DMS 273 (cell line): ENCODE measurements at regions not wholly inside any gene's neighbourhood (a gene's known extent, or its start where the extent isn't known, plus 50 kb on each side); places are given as distances from the start of the nearest gene placed in this dataset.

Experiments
- DNase-seq: peaks from one replicate; lab custom pipeline; 2025; ENCODE audit not compliant: unreplicated experiment; lab: John Stamatoyannopoulos, UW

GRCh38 chr2:123915380-123915779 lies 109.7 kb upstream of the CNTNAP5 start:
- no peak for DNase-seq

DNA sequence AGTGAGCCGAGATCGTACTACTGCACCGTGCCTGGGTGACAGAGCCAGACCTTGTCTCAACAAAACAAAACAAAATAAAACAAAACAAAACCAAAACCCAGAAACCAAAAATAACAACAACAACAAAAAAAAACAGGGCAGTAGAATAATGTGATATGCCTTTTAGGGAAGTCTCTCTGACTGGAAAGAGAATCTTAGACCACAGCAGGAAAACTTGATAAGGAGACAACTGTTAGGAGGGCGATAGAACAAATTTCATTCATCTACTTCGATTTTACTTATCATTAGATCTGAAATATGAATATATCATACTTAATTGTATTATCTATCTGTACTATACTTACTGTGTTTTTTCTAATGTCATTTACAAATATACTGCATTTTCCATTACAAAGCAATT lies 109.0 kb upstream of the CNTNAP5 start:
- DNase-seq: no peak

GRCh38 chr2:123916531-123916930 lies 108.6 kb upstream of the CNTNAP5 start:
- DNase-seq: peak; percentile 40

GRCh38 chr2:123917241-123917640 lies 107.8 kb upstream of the CNTNAP5 start:
- no peak for DNase-seq

DNA sequence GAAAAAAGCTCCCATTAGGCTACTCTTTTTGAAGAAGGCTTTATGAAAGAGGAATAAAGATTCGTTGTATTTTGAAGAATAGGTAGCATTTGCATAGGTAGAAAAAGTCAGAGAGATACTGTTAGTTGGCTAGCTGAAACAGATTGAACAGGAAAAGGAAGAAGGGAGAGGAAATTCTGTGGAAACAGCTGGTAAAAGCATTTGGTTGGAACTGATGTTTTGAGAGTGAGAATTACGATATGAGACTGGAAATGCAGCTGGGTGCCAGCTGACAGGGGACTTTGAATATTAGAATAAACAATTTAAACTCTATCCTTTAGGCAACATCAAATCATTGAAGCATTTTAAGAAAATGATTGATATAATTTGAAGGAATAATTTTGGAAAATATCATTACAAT lies 96.7 kb upstream of the CNTNAP5 start:
- DNase-seq: no peak

- no peak for DNase-seq
These were observed 89.7 kb upstream of the CNTNAP5 start for GRCh38 chr2:123935405-123935804.

- no peak for DNase-seq
These were observed 71.2 kb upstream of the CNTNAP5 start for GRCh38 chr2:123953846-123954245.

DNA sequence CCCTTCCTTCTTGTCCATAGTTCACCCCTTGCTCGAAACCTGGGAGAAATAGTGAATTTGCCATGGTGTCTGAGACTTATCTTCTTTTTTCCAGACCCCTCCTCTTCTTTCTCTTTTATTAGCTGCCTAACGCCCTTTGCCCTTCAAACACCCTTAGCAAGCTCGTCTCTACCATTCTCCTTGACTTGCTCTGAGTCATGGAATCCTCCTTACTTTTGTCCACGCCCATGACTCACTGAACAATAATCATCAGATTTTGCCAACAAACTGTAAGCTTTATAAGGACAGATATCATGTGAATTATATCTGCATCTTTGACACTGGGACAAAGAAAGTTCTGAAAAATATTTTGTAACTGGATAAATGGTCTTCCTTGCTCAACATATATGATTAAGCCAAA lies 67.1 kb upstream of the CNTNAP5 start:
- no peak for DNase-seq

DNA sequence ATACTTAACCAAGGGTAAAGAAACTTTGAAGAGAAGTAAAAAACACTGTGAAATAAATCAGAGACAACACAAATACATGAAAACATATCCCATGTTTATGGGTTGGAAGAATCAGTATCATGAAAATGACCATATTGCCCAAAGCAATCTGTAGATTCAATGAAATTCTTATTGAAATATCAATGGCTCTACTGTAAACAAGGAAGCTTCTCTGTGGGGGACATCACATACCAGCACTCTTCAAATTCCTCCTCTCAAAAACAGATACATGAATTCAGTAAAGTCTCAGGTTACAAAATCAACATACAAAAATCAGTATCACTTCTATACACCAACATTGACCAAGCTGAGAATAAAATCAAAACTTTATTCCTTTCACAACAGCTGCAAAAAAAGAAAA lies 63.5 kb upstream of the CNTNAP5 start:
- no peak for DNase-seq

DNA sequence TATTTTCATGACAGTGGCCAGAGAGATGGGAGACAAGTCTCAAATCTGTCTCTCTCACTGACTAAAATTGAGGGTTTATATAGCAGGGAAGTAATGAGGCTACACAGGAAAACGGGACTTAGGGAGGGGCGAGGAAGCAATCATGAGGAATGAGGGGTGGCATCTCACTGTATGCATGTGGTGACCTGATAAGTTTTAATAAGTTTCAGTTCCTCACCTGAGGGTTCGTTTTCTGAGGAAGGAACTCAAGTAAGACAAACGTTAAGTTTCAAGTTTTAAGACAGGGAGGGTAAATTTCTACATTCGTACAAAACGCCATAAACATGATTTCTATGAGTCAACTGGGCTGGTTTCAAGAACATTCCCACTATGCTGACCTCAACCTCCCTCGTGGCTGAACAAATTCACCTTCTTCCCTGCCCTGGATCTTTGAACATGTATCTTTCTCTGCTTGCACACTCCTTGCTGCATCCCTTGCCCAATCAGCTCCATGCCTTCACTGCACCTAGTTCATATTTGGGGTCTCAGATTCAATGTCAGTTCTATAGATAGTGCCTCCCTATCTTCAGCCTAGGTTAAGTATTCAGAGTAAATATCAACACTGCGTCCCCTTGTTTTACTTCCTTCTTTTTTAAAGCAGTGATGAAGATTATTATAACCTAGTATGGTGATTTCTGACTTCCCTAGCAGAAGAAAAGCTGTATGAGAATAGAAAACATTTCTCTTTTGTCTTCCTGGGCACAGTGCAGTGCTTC lies 53.3 kb upstream of the CNTNAP5 start:
- no peak for DNase-seq
